ENCODE measurements at regions not wholly inside any gene's neighbourhood (a gene's known extent, or its start where the extent isn't known, plus 50 kb on each side); places are given as distances from the start of the nearest gene placed in this dataset.

- TF ChIP-seq CTCF (IDR thresholded peaks at IDR 0.05), result no peak
- TF ChIP-seq EZH2 (IDR thresholded peaks at IDR 0.05; ENCODE audit: borderline replicate concordance, insufficient read depth, low read depth, low read length, poor library complexity, severe bottlenecking), result no peak
These were observed 102.1 kb upstream of the NXT1 start for GRCh38 chr20:23248461-23248882.
